DOHH2 (cell line): ENCODE measurements at regions not wholly inside any gene's neighbourhood (a gene's known extent, or its start where the extent isn't known, plus 50 kb on each side); places are given as distances from the start of the nearest gene placed in this dataset.

ENCODE experiments used
- EZH2phosphoT487 ChIP-seq: fragments of 200-600 bp; sonication (generic); IDR thresholded peaks from 2 replicates; pipeline ENCODE4 v1.6.1; 2017; ENCODE audit warnings: borderline replicate concordance, mild to moderate bottlenecking, antibody characterized with exemption, low read length, moderate library complexity, mixed read lengths
- TF ChIP-seq, protein P1 (sequence below): fragments of 200-600 bp; sonication (generic); IDR thresholded peaks from one replicate; pipeline ENCODE4 v1.5.1; 2014; ENCODE audit warnings: antibody characterized with exemption, mild to moderate bottlenecking, low read depth, low read length; ENCODE audit not compliant: poor library complexity, severe bottlenecking

DNA sequence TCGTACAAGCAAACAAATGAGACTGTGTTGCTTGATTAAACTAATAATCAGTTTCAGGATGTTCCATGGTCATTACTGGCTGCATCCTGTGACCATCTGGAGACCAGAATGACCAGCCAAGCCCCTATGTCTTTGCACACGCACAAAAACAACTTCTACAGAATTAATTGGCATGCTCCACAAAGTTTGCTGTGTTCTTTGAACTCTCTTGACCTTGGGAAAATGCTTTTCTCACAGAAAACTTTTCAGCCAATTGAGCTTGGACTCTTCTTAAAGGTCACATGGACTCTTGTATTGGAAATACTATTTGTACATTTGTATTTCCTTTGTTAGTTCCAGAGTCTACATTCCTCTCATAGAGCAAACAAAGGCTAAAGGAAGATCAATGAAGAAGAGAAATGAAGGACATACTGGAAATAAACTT lies 147.8 kb downstream of the ARRDC3 start:
- TF ChIP-seq, protein P1, sequence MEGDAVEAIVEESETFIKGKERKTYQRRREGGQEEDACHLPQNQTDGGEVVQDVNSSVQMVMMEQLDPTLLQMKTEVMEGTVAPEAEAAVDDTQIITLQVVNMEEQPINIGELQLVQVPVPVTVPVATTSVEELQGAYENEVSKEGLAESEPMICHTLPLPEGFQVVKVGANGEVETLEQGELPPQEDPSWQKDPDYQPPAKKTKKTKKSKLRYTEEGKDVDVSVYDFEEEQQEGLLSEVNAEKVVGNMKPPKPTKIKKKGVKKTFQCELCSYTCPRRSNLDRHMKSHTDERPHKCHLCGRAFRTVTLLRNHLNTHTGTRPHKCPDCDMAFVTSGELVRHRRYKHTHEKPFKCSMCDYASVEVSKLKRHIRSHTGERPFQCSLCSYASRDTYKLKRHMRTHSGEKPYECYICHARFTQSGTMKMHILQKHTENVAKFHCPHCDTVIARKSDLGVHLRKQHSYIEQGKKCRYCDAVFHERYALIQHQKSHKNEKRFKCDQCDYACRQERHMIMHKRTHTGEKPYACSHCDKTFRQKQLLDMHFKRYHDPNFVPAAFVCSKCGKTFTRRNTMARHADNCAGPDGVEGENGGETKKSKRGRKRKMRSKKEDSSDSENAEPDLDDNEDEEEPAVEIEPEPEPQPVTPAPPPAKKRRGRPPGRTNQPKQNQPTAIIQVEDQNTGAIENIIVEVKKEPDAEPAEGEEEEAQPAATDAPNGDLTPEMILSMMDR: no peak
- TF ChIP-seq EZH2phosphoT487: no peak
